A549 (cell line): ENCODE measurements at regions not wholly inside any gene's neighbourhood (a gene's known extent, or its start where the extent isn't known, plus 50 kb on each side); places are given as distances from the start of the nearest gene placed in this dataset.

Experiments
- CBX2 ChIP-seq: fragments of 200-600 bp; sonication (generic); IDR thresholded peaks from 2 replicates; pipeline ENCODE4 v1.6.1; 2016; ENCODE audit warnings: low read depth, mild to moderate bottlenecking, borderline replicate concordance
- CEBPB ChIP-seq, 2 experiments: fragments of >200 bp in 1 of 2; sonication (Bioruptor Twin) in 1 of 2; formaldehyde crosslinking in 1 of 2; IDR thresholded peaks; 2 replicates each; pipeline ENCODE4 v1.6.1; 2012 to 2016
- EHMT2 ChIP-seq: fragments of 200-600 bp; sonication (generic); IDR thresholded peaks from 2 replicates; pipeline ENCODE4 v1.6.1; 2016; ENCODE audit warnings: antibody characterized with exemption, low read depth, mild to moderate bottlenecking, moderate library complexity
- EP300 ChIP-seq, 2 experiments: fragments of >200 bp; sonication (Bioruptor Twin); formaldehyde crosslinking; IDR thresholded peaks; 2 replicates in 1 of 2; 3 replicates in 1 of 2; pipeline ENCODE4 v1.6.1; 2016 to 2017
- HOXA7 ChIP-seq: fragments of 250-450 bp; sonication (Bioruptor Pico); IDR thresholded peaks from 2 replicates; pipeline ENCODE4 v1.5.0; 2020; ENCODE audit warnings: mild to moderate bottlenecking, moderate library complexity
- KDM1A ChIP-seq: fragments of 200-600 bp; sonication (generic); IDR thresholded peaks from 2 replicates; pipeline ENCODE4 v1.6.1; 2016; ENCODE audit warnings: low read depth, mild to moderate bottlenecking
- PHF8 ChIP-seq: fragments of 200-600 bp; sonication (generic); IDR thresholded peaks from 2 replicates; pipeline ENCODE4 v1.6.1; 2016; ENCODE audit warnings: low read depth, mild to moderate bottlenecking, antibody characterized with exemption, moderate library complexity, borderline replicate concordance
- POLR2A ChIP-seq: IDR thresholded peaks from 2 replicates; pipeline ENCODE4 v1.6.1; 2012; ENCODE audit warnings: mild to moderate bottlenecking, low read length
- RCOR1 ChIP-seq: fragments of 150-350 bp; IDR thresholded peaks from 2 replicates; pipeline ENCODE4 v1.6.1; 2014; ENCODE audit warnings: antibody characterized with exemption, low read length, low read depth
- SREBF2 ChIP-seq: fragments of 450-650 bp; IDR thresholded peaks from 2 replicates; pipeline ENCODE4 v1.6.1; 2014; ENCODE audit warnings: mild to moderate bottlenecking, moderate library complexity
- TF ChIP-seq, protein P1 (sequence below): IDR thresholded peaks from 2 replicates; pipeline ENCODE4 v1.6.1; 2012
- TF ChIP-seq, protein P2 (sequence below): fragments of >200 bp; sonication (Bioruptor Twin); formaldehyde crosslinking; IDR thresholded peaks from 3 replicates; pipeline ENCODE4 v1.6.1; 2016
- TF ChIP-seq, protein P3 (sequence below): fragments of >200 bp; sonication (Bioruptor Twin); formaldehyde crosslinking; IDR thresholded peaks from 3 replicates; pipeline ENCODE4 v1.5.1; 2016

DNA sequence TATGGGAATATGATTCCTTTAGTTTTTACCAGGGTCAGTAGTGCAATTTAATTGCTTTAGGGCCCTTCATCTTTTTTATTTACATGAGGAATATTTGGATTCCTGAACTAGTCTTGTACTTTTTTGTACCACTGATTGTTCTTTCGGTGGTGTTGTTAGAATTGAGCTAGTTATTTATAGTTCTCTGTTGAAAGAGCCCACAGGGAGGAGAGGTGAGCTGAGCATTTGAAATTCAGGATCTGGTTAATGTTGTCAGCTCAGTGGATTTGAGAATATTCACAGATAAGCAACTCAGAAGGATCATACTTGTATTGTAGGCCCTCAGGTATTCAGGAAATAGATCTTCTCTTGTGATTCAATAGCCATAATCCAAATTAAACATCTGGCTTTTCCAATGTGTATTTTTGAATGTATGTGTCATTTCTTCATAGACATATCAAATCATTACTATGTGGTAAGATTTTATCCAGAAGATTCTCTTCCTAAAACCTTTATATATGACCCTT, 613.2 kb downstream of the ISL1 start:
- TF ChIP-seq, protein P1, sequence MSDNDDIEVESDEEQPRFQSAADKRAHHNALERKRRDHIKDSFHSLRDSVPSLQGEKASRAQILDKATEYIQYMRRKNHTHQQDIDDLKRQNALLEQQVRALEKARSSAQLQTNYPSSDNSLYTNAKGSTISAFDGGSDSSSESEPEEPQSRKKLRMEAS, result no peak
- TF ChIP-seq, protein P2, sequence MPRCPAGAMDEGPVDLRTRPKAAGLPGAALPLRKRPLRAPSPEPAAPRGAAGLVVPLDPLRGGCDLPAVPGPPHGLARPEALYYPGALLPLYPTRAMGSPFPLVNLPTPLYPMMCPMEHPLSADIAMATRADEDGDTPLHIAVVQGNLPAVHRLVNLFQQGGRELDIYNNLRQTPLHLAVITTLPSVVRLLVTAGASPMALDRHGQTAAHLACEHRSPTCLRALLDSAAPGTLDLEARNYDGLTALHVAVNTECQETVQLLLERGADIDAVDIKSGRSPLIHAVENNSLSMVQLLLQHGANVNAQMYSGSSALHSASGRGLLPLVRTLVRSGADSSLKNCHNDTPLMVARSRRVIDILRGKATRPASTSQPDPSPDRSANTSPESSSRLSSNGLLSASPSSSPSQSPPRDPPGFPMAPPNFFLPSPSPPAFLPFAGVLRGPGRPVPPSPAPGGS, result no peak
- TF ChIP-seq PHF8 (no peak), POLR2A (no peak), EP300 (IDR thresholded peaks at IDR 0.05) (no peak), KDM1A (no peak), CEBPB (IDR thresholded peaks at IDR 0.05) (no peak), SREBF2 (no peak), RCOR1 (no peak), HOXA7 (no peak), CBX2 (no peak), EHMT2 (no peak)
- TF ChIP-seq, protein P3, sequence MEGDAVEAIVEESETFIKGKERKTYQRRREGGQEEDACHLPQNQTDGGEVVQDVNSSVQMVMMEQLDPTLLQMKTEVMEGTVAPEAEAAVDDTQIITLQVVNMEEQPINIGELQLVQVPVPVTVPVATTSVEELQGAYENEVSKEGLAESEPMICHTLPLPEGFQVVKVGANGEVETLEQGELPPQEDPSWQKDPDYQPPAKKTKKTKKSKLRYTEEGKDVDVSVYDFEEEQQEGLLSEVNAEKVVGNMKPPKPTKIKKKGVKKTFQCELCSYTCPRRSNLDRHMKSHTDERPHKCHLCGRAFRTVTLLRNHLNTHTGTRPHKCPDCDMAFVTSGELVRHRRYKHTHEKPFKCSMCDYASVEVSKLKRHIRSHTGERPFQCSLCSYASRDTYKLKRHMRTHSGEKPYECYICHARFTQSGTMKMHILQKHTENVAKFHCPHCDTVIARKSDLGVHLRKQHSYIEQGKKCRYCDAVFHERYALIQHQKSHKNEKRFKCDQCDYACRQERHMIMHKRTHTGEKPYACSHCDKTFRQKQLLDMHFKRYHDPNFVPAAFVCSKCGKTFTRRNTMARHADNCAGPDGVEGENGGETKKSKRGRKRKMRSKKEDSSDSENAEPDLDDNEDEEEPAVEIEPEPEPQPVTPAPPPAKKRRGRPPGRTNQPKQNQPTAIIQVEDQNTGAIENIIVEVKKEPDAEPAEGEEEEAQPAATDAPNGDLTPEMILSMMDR, result no peak
